Natural killer cell (primary cell): ENCODE measurements at regions not wholly inside any gene's neighbourhood (a gene's known extent, or its start where the extent isn't known, plus 50 kb on each side); places are given as distances from the start of the nearest gene placed in this dataset.

Experiments used
- ATAC-seq, 3 donors: fragments of 150-1000 bp in 2 of 3; fragments of 200-7000 bp in 1 of 3; cut with Tn5 transposase; 1 replicate in 1 of 3; 2 replicates in 2 of 3; pipeline ENCODE4 v1.10.0; 2021; ENCODE audit warnings: mild to moderate bottlenecking in 2 of 3, moderate library complexity in 2 of 3
- DNase-seq, 2 donors: peaks; one replicate each; pipeline versions ENCODE4 v3.0.0 to v3.0.0-alpha.2; 2013 to 2021; ENCODE audit warnings: mixed read lengths in 1 of 2
- H3K27ac ChIP-seq: one replicate; pipeline ENCODE4 v1.5.1; 2013; ENCODE audit warnings: mild to moderate bottlenecking, low read length
- H3K27me3 ChIP-seq: one replicate; pipeline ENCODE4 v1.6.1; 2013; ENCODE audit warnings: low read length; ENCODE audit not compliant: control insufficient read depth, insufficient read depth
- H3K36me3 ChIP-seq: one replicate; pipeline ENCODE4 v1.6.1; 2013; ENCODE audit warnings: low read length; ENCODE audit not compliant: control insufficient read depth, insufficient read depth
- H3K4me1 ChIP-seq: one replicate; pipeline ENCODE4 v1.6.1; 2013; ENCODE audit warnings: low read length; ENCODE audit not compliant: control insufficient read depth, insufficient read depth
- H3K4me3 ChIP-seq: one replicate; pipeline ENCODE4 v1.5.1; 2013; ENCODE audit warnings: low read length
- H3K9me3 ChIP-seq: one replicate; pipeline ENCODE4 v1.6.1; 2013; ENCODE audit warnings: low read length; ENCODE audit not compliant: control insufficient read depth, insufficient read depth
- H3K27ac Mint-ChIP-seq, 2 donors: one replicate each; pipeline ENCODE4 v1.8.0; 2022; ENCODE audit warnings: mild to moderate bottlenecking in 2 of 2, mixed read lengths in 2 of 2, moderate library complexity in 1 of 2
- H3K27me3 Mint-ChIP-seq, 2 donors: one replicate each; pipeline ENCODE4 v1.8.0; 2022; ENCODE audit warnings: low read depth in 2 of 2, mixed read lengths in 2 of 2
- H3K36me3 Mint-ChIP-seq: one replicate; pipeline ENCODE4 v1.8.0; 2022; ENCODE audit warnings: mixed read lengths
- H3K4me1 Mint-ChIP-seq, 2 donors: one replicate each; pipeline ENCODE4 v1.8.0; 2022; ENCODE audit warnings: mixed read lengths in 2 of 2
- H3K4me3 Mint-ChIP-seq: one replicate; pipeline ENCODE4 v1.8.0; 2022; ENCODE audit warnings: mild to moderate bottlenecking, moderate library complexity, mixed read lengths
- H3K9me3 Mint-ChIP-seq, 2 donors: one replicate each; pipeline ENCODE4 v1.8.0; 2022; ENCODE audit warnings: mixed read lengths in 2 of 2
- CTCF ChIP-seq: fragments of 200-600 bp; IDR thresholded peaks from one replicate; pipeline ENCODE4 v1.8.0; 2022; ENCODE audit warnings: antibody characterized with exemption
- WGBS: methylation state at CpG from one replicate; pipeline ENCODE4 v1.1.7; 2013; ENCODE audit warnings: missing lambda C conversion rate; ENCODE audit not compliant: insufficient coverage; 5-methylcytosine and 5-hydroxymethylcytosine counted together
- intact Hi-C: fragments of 100-400 bp; cut with micrococcal nuclease; formaldehyde crosslinking; loops from one replicate; pipeline ENCODE4 v1.14.2; 2022

GRCh38 chr3:176953106-176954060 is 243.9 kb downstream of the TBL1XR1 start:
- 79% methylated on average over 4 of the region's 6 CpGs for WGBS
- no peaks in the 10 kb centered on the region for H3K9me3 ChIP-seq
- no peak overlapping the region for H3K4me3 ChIP-seq
- H3K27ac ChIP-seq, result no peak overlapping the region
- H3K27me3 ChIP-seq, result no peaks in the 10 kb centered on the region
- intact Hi-C loops, result no loop called here
- peaks cover 2 to 8% of the 10 kb centered on the region in 2 donors for H3K27me3 Mint-ChIP-seq
- H3K27ac Mint-ChIP-seq, result no peak overlapping the region
- no peaks in the 10 kb centered on the region for H3K36me3 Mint-ChIP-seq
- H3K4me1 ChIP-seq, result no peaks in the 10 kb centered on the region
- no peak overlapping the region for H3K4me3 Mint-ChIP-seq
- no peak for TF ChIP-seq CTCF
- no peak for ATAC-seq
- H3K9me3 Mint-ChIP-seq, result no peaks in the 10 kb centered on the region
- no peak for DNase-seq
- no peaks in the 10 kb centered on the region for H3K4me1 Mint-ChIP-seq
- no peaks in the 10 kb centered on the region for H3K36me3 ChIP-seq

GRCh38 chr3:176951586-176952292 is 245.5 kb downstream of the TBL1XR1 start:
- DNase-seq, result no peak
- H3K4me3 ChIP-seq, result no peak overlapping the region
- 77% methylated on average over 9 of the region's 10 CpGs for WGBS
- Mint-ChIP-seq H3K27me3 (peaks cover 2 to 8% of the 10 kb centered on the region in 2 donors), H3K4me3 (no peak overlapping the region), H3K4me1 (no peaks in the 10 kb centered on the region), H3K36me3 (no peaks in the 10 kb centered on the region), H3K9me3 (no peaks in the 10 kb centered on the region), H3K27ac (no peak overlapping the region)
- no peak for TF ChIP-seq CTCF
- H3K27me3 ChIP-seq, result no peaks in the 10 kb centered on the region
- no peak for ATAC-seq
- no peaks in the 10 kb centered on the region for H3K4me1 ChIP-seq
- H3K9me3 ChIP-seq, result no peaks in the 10 kb centered on the region
- intact Hi-C loops, result no loop called here
- H3K36me3 ChIP-seq, result no peaks in the 10 kb centered on the region
- no peak overlapping the region for H3K27ac ChIP-seq

GRCh38 chr3:176951144-176951543 is 246.1 kb downstream of the TBL1XR1 start:
- no peaks in the 10 kb centered on the region for H3K36me3 Mint-ChIP-seq
- no peak for ATAC-seq
- 83% methylated on average over 3 of the region's 3 CpGs for WGBS
- no peak for TF ChIP-seq CTCF
- Histone ChIP-seq H3K4me1 (no peaks in the 10 kb centered on the region), H3K36me3 (no peaks in the 10 kb centered on the region), H3K4me3 (no peak overlapping the region), H3K9me3 (no peaks in the 10 kb centered on the region), H3K27ac (no peak overlapping the region), H3K27me3 (no peaks in the 10 kb centered on the region)
- DNase-seq, result no peak
- intact Hi-C loops, result no loop called here
- H3K4me3 Mint-ChIP-seq, result no peak overlapping the region
- H3K9me3 Mint-ChIP-seq, result no peaks in the 10 kb centered on the region
- H3K27me3 Mint-ChIP-seq, result peaks cover 2 to 8% of the 10 kb centered on the region in 2 donors
- H3K4me1 Mint-ChIP-seq, result no peaks in the 10 kb centered on the region
- no peak overlapping the region for H3K27ac Mint-ChIP-seq
